SK-N-SH (cell line): ENCODE measurements at regions not wholly inside any gene's neighbourhood (a gene's known extent, or its start where the extent isn't known, plus 50 kb on each side); places are given as distances from the start of the nearest gene placed in this dataset.

Experiments
- CHD2 ChIP-seq: fragments of 150-350 bp; IDR thresholded peaks from 2 replicates; pipeline ENCODE4 v1.6.1; 2018; ENCODE audit warnings: low read length; ENCODE audit not compliant: partially characterized antibody
- FOXJ3 ChIP-seq: sonication (generic); formaldehyde crosslinking; IDR thresholded peaks from 2 replicates; pipeline ENCODE4 v1.5.1; 2020; ENCODE audit warnings: mild to moderate bottlenecking, missing genetic modification reagents
- JUND ChIP-seq: IDR thresholded peaks from 2 replicates; pipeline ENCODE4 v1.4.0; 2012
- MEF2A ChIP-seq: IDR thresholded peaks from 2 replicates; pipeline ENCODE4 v1.4.0; 2012; ENCODE audit warnings: low read depth, borderline replicate concordance
- POLR2AphosphoS5 ChIP-seq: IDR thresholded peaks from 2 replicates; pipeline ENCODE4 v1.6.1; 2012; ENCODE audit warnings: low read depth, low read length
- RAD21 ChIP-seq: IDR thresholded peaks from 2 replicates; pipeline ENCODE4 v1.6.1; 2012; ENCODE audit warnings: mild to moderate bottlenecking, low read length
- SMC3 ChIP-seq: IDR thresholded peaks from 2 replicates; pipeline ENCODE4 v1.6.1; 2012; ENCODE audit warnings: low read depth, low read length, improper control_type of control experiment
- TCF12 ChIP-seq: IDR thresholded peaks from 2 replicates; pipeline ENCODE4 v1.4.0; 2012
- YY1 ChIP-seq: IDR thresholded peaks from 2 replicates; pipeline ENCODE4 v1.4.0; 2012; ENCODE audit warnings: low read depth, mild to moderate bottlenecking
- TF ChIP-seq, protein P1 (sequence below): IDR thresholded peaks from 2 replicates; pipeline ENCODE4 v1.4.0; 2012; ENCODE audit warnings: low read depth
- TF ChIP-seq, protein P2 (sequence below): fragments of 200-600 bp; sonication (generic); IDR thresholded peaks from 2 replicates; pipeline ENCODE4 v1.6.1; 2017; ENCODE audit warnings: antibody characterized with exemption, mild to moderate bottlenecking, moderate library complexity
- TF ChIP-seq, protein P3 (sequence below): IDR thresholded peaks from 2 replicates; pipeline ENCODE4 v1.6.1; 2012; ENCODE audit warnings: mild to moderate bottlenecking, low read depth, low read length, moderate library complexity
- TF ChIP-seq, protein P4 (sequence below): IDR thresholded peaks from 2 replicates; pipeline ENCODE4; 2012

DNA sequence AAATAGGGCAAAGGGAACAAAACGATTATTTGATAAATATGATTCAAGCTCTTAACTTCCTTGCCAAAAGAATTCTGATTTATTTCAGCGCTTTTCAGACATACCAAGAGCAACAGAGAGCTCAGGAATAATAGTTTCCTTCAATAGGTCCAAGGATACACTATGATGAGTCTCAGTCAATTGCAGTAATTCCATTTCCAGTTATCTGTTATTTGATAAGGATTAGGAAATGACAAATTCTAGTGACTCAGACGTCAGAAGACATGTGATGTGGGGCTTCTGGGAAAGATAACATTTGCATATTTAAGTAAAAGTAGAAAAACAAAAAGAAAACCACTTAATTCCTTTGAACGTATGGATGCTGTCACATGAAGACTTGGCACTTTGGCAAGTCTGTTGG, 1250.8 kb upstream of the CDH18 start:
- TF ChIP-seq JUND (no peak), SMC3 (no peak), CHD2 (no peak), FOXJ3 (CRISPR knock-in tag) (no peak), YY1 (no peak), POLR2AphosphoS5 (no peak), TCF12 (no peak), RAD21 (no peak), MEF2A (no peak)
- TF ChIP-seq, protein P1, sequence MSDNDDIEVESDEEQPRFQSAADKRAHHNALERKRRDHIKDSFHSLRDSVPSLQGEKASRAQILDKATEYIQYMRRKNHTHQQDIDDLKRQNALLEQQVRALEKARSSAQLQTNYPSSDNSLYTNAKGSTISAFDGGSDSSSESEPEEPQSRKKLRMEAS, result no peak
- TF ChIP-seq, protein P2, sequence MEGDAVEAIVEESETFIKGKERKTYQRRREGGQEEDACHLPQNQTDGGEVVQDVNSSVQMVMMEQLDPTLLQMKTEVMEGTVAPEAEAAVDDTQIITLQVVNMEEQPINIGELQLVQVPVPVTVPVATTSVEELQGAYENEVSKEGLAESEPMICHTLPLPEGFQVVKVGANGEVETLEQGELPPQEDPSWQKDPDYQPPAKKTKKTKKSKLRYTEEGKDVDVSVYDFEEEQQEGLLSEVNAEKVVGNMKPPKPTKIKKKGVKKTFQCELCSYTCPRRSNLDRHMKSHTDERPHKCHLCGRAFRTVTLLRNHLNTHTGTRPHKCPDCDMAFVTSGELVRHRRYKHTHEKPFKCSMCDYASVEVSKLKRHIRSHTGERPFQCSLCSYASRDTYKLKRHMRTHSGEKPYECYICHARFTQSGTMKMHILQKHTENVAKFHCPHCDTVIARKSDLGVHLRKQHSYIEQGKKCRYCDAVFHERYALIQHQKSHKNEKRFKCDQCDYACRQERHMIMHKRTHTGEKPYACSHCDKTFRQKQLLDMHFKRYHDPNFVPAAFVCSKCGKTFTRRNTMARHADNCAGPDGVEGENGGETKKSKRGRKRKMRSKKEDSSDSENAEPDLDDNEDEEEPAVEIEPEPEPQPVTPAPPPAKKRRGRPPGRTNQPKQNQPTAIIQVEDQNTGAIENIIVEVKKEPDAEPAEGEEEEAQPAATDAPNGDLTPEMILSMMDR, result no peak
- TF ChIP-seq, protein P3, sequence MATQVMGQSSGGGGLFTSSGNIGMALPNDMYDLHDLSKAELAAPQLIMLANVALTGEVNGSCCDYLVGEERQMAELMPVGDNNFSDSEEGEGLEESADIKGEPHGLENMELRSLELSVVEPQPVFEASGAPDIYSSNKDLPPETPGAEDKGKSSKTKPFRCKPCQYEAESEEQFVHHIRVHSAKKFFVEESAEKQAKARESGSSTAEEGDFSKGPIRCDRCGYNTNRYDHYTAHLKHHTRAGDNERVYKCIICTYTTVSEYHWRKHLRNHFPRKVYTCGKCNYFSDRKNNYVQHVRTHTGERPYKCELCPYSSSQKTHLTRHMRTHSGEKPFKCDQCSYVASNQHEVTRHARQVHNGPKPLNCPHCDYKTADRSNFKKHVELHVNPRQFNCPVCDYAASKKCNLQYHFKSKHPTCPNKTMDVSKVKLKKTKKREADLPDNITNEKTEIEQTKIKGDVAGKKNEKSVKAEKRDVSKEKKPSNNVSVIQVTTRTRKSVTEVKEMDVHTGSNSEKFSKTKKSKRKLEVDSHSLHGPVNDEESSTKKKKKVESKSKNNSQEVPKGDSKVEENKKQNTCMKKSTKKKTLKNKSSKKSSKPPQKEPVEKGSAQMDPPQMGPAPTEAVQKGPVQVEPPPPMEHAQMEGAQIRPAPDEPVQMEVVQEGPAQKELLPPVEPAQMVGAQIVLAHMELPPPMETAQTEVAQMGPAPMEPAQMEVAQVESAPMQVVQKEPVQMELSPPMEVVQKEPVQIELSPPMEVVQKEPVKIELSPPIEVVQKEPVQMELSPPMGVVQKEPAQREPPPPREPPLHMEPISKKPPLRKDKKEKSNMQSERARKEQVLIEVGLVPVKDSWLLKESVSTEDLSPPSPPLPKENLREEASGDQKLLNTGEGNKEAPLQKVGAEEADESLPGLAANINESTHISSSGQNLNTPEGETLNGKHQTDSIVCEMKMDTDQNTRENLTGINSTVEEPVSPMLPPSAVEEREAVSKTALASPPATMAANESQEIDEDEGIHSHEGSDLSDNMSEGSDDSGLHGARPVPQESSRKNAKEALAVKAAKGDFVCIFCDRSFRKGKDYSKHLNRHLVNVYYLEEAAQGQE, result no peak
- TF ChIP-seq, protein P4, sequence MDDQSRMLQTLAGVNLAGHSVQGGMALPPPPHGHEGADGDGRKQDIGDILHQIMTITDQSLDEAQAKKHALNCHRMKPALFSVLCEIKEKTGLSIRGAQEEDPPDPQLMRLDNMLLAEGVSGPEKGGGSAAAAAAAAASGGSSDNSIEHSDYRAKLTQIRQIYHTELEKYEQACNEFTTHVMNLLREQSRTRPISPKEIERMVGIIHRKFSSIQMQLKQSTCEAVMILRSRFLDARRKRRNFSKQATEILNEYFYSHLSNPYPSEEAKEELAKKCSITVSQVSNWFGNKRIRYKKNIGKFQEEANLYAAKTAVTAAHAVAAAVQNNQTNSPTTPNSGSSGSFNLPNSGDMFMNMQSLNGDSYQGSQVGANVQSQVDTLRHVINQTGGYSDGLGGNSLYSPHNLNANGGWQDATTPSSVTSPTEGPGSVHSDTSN, result no peak
